Common myeloid progenitor, CD34-positive (primary cell): ENCODE measurements at regions not wholly inside any gene's neighbourhood (a gene's known extent, or its start where the extent isn't known, plus 50 kb on each side); places are given as distances from the start of the nearest gene placed in this dataset.
"Not testable (repeated sequence)": the region's sequence is repeated elsewhere in the genome, so short reads cannot be mapped to it uniquely, and the experiment has no call there.

Experiments used
- CTCF ChIA-PET: fragments of 350-600 bp; sonication (Branson Sonifier 250); formaldehyde crosslinking; loops from one replicate; lab custom pipeline; 2021; ENCODE audit warnings: antibody characterized with exemption; lab: Charles Lee
- POLR2A ChIA-PET: fragments of 350-600 bp; sonication (Branson Sonifier 250); formaldehyde crosslinking; loops from one replicate; lab custom pipeline; 2021; ENCODE audit warnings: antibody characterized with exemption; lab: Charles Lee
- DNase-seq, 3 donors: peaks; one replicate each; pipeline versions ENCODE4 v3.0.0 to v3.0.0-alpha.2; 2013
- H3K27ac ChIP-seq, 2 experiments: 1 replicate in 1 of 2; 2 replicates in 1 of 2; pipeline ENCODE4 v1.7.0; 2013; ENCODE audit warnings: inconsistent platforms in 2 of 2, low read length in 2 of 2, mild to moderate bottlenecking in 2 of 2, low read depth in 1 of 2, moderate library complexity in 1 of 2; ENCODE audit not compliant: severe bottlenecking in 2 of 2, insufficient read depth in 1 of 2, poor library complexity in 1 of 2
- H3K27me3 ChIP-seq, 5 experiments: replicated peaks in 2 of 5; 1 replicate in 3 of 5; 2 replicates in 2 of 5; pipeline versions ENCODE4 v1.6.1 to v1.7.0; 2013; ENCODE audit warnings: low read length in 4 of 5, mild to moderate bottlenecking in 2 of 5, moderate library complexity in 2 of 5, inconsistent platforms in 1 of 5; ENCODE audit not compliant: insufficient read depth in 5 of 5, control insufficient read depth in 4 of 5
- H3K36me3 ChIP-seq, 4 experiments: 1 replicate in 2 of 4; 2 replicates in 2 of 4; pipeline versions ENCODE4 v1.6.1 to v1.7.0; 2013; ENCODE audit warnings: low read length in 3 of 4, control low read depth in 1 of 4, mild to moderate bottlenecking in 1 of 4; ENCODE audit not compliant: control insufficient read depth in 4 of 4, insufficient read depth in 4 of 4
- H3K4me1 ChIP-seq, 4 experiments: 1 replicate in 3 of 4; 2 replicates in 1 of 4; pipeline versions ENCODE4 v1.6.1 to v1.7.1; 2013; ENCODE audit warnings: low read length in 3 of 4, mild to moderate bottlenecking in 3 of 4, control low read depth in 1 of 4, inconsistent platforms in 1 of 4, moderate library complexity in 1 of 4; ENCODE audit not compliant: control insufficient read depth in 4 of 4, insufficient read depth in 4 of 4; ENCODE audit errors: control extremely low read depth in 1 of 4
- H3K4me3 ChIP-seq, 7 experiments: 1 replicate in 4 of 7; 2 replicates in 3 of 7; pipeline versions ENCODE4 v1.5.1 to v1.7.0; 2013; ENCODE audit warnings: mild to moderate bottlenecking in 7 of 7, low read length in 6 of 7, moderate library complexity in 6 of 7, inconsistent platforms in 2 of 7, low read depth in 2 of 7, control low read depth in 1 of 7; ENCODE audit not compliant: insufficient read depth in 4 of 7, control insufficient read depth in 1 of 7; ENCODE audit errors: extremely low read depth in 1 of 7
- H3K9me3 ChIP-seq, 5 experiments: 1 replicate in 4 of 5; 2 replicates in 1 of 5; pipeline versions ENCODE4 v1.6.1 to v1.7.1; 2013; ENCODE audit warnings: low read length in 4 of 5, mild to moderate bottlenecking in 2 of 5, inconsistent platforms in 1 of 5, low read depth in 1 of 5, moderate library complexity in 1 of 5; ENCODE audit not compliant: control insufficient read depth in 4 of 5, insufficient read depth in 2 of 5; ENCODE audit errors: control extremely low read depth in 1 of 5
- WGBS: methylation state at CpG from one replicate; pipeline ENCODE4 v1.1.5; 2013; ENCODE audit not compliant: insufficient coverage; 5-methylcytosine and 5-hydroxymethylcytosine counted together

GRCh38 chr2:16737812-16738211 is 72.2 kb upstream of the CYRIA start:
- WGBS: no CpG with 5 or more reads among the region's 1 CpG
- Histone ChIP-seq H3K4me3 (no peak overlapping the region), H3K27ac (no peak overlapping the region), H3K9me3 (no peaks in the 10 kb centered on the region), H3K4me1 (no peaks in the 10 kb centered on the region), H3K36me3 (no peaks in the 10 kb centered on the region), H3K27me3 (no peaks in the 10 kb centered on the region)
- ChIA-PET CTCF (interaction anchor here (0.9 to 1.4 kb wide), 3 partner anchors 9 to 19 kb away, joined by 3 to 4 read pairs (median 3); no protein-coding TSS in a partner anchor), POLR2A (no interaction called here)
- DNase-seq: no peak

- ChIA-PET POLR2A (no interaction called here), CTCF (interaction anchor here (0.9 kb wide), 1 partner anchor 19 kb away, joined by 3 read pairs; no protein-coding TSS in a partner anchor)
- no peaks in the 10 kb centered on the region for H3K27me3 ChIP-seq
- H3K9me3 ChIP-seq: no peaks in the 10 kb centered on the region
- H3K4me1 ChIP-seq: no peaks in the 10 kb centered on the region
- H3K27ac ChIP-seq: no peak overlapping the region
- H3K4me3 ChIP-seq: no peak overlapping the region
- no peaks in the 10 kb centered on the region for H3K36me3 ChIP-seq
- DNase-seq: no peak
- no CpG with 5 or more reads among the region's 2 CpGs for WGBS
These were observed 71.0 kb upstream of the CYRIA start for GRCh38 chr2:16736633-16737032.

- CTCF ChIA-PET: interaction anchor here (1.2 to 1.5 kb wide), 2 partner anchors 9 to 102 kb away, joined by 3 read pairs; no protein-coding TSS in a partner anchor
- H3K27me3 ChIP-seq: peaks cover 0 to 2% (median 0%) of the 10 kb centered on the region in 5 experiments
- H3K36me3 ChIP-seq: no peaks in the 10 kb centered on the region
- no peaks in the 10 kb centered on the region for H3K9me3 ChIP-seq
- no peaks in the 10 kb centered on the region for H3K4me1 ChIP-seq
- POLR2A ChIA-PET: no interaction called here
- H3K27ac ChIP-seq: no peak overlapping the region
- no peak overlapping the region for H3K4me3 ChIP-seq
- no peak for DNase-seq
- WGBS: 95% methylated on average over 5 of the region's 5 CpGs
These were observed 63.7 kb upstream of the CYRIA start for GRCh38 chr2:16729335-16729734.

GRCh38 chr2:16728351-16729136 is 62.9 kb upstream of the CYRIA start:
- Histone ChIP-seq H3K27ac (no peak overlapping the region), H3K4me1 (no peaks in the 10 kb centered on the region), H3K4me3 (no peak overlapping the region), H3K9me3 (no peaks in the 10 kb centered on the region), H3K36me3 (no peaks in the 10 kb centered on the region), H3K27me3 (peaks cover 0 to 2% (median 0%) of the 10 kb centered on the region in 5 experiments)
- no peak for DNase-seq
- WGBS: 87% methylated on average over 4 of the region's 4 CpGs
- POLR2A ChIA-PET: no interaction called here
- CTCF ChIA-PET: interaction anchor here (0.8 to 1.5 kb wide), 3 partner anchors 9 to 115 kb away, joined by 3 read pairs; no protein-coding TSS in a partner anchor

- H3K27me3 ChIP-seq, DNase-seq, H3K4me1 ChIP-seq, H3K27ac ChIP-seq, POLR2A ChIA-PET, H3K4me3 ChIP-seq, H3K9me3 ChIP-seq, H3K36me3 ChIP-seq: not testable (repeated sequence)
- no CpG with 5 or more reads among the region's 2 CpGs for WGBS
- CTCF ChIA-PET: interaction anchor here (0.8 to 1.5 kb wide), 2 partner anchors 101 to 115 kb away, joined by 3 read pairs; no protein-coding TSS in a partner anchor
These were observed 62.2 kb upstream of the CYRIA start for GRCh38 chr2:16727849-16728248.

GRCh38 chr2:16727256-16727655 is 61.6 kb upstream of the CYRIA start:
- ChIA-PET POLR2A (no interaction called here), CTCF (no interaction called here)
- no peak for DNase-seq
- H3K4me3 ChIP-seq: no peak overlapping the region
- no peaks in the 10 kb centered on the region for H3K9me3 ChIP-seq
- H3K4me1 ChIP-seq: no peaks in the 10 kb centered on the region
- WGBS: 97% methylated on average over 4 of the region's 4 CpGs
- no peak overlapping the region for H3K27ac ChIP-seq
- H3K36me3 ChIP-seq: no peaks in the 10 kb centered on the region
- H3K27me3 ChIP-seq: peaks cover 0 to 2% (median 0%) of the 10 kb centered on the region in 5 experiments

- Histone ChIP-seq H3K36me3 (no peaks in the 10 kb centered on the region), H3K27ac (no peak overlapping the region), H3K9me3 (no peaks in the 10 kb centered on the region), H3K4me3 (no peak overlapping the region), H3K4me1 (no peaks in the 10 kb centered on the region), H3K27me3 (peaks cover 0 to 2% (median 0%) of the 10 kb centered on the region in 5 experiments)
- 90% methylated on average over 2 of the region's 4 CpGs for WGBS
- DNase-seq: no peak
- ChIA-PET CTCF (no interaction called here), POLR2A (no interaction called here)
These were observed 60.9 kb upstream of the CYRIA start for GRCh38 chr2:16726577-16726976.
